Stimulated activated memory B cell treated with anti-CD40 and anti-IgM and Interleukin-4, amounts not matched to agents 10 μg/mL and 1 μg/mL and 100 μg/mL, for 72 hours (primary cell): ENCODE measurements at regions not wholly inside any gene's neighbourhood (a gene's known extent, or its start where the extent isn't known, plus 50 kb on each side); places are given as distances from the start of the nearest gene placed in this dataset.
"Not testable (repeated sequence)": the region's sequence is repeated elsewhere in the genome, so short reads cannot be mapped to it uniquely, and the experiment has no call there.

Experiments used
- ATAC-seq: fragments of 150-1000 bp; cut with Tn5 transposase; 2 replicates; pipeline ENCODE4 v1.10.0; 2021
- H3K27ac Mint-ChIP-seq: one replicate; pipeline ENCODE4 v1.8.0; 2022; ENCODE audit warnings: mild to moderate bottlenecking, mixed read lengths
- H3K27me3 Mint-ChIP-seq: one replicate; pipeline ENCODE4 v1.8.0; 2022; ENCODE audit warnings: mixed read lengths
- H3K36me3 Mint-ChIP-seq: one replicate; pipeline ENCODE4 v1.8.0; 2022; ENCODE audit warnings: mixed read lengths
- H3K4me1 Mint-ChIP-seq: one replicate; pipeline ENCODE4 v1.8.0; 2022; ENCODE audit warnings: mixed read lengths
- H3K4me3 Mint-ChIP-seq: one replicate; pipeline ENCODE4 v1.8.0; 2022; ENCODE audit warnings: mild to moderate bottlenecking, moderate library complexity, mixed read lengths
- H3K9me3 Mint-ChIP-seq: one replicate; pipeline ENCODE4 v1.8.0; 2022; ENCODE audit warnings: mixed read lengths

DNA sequence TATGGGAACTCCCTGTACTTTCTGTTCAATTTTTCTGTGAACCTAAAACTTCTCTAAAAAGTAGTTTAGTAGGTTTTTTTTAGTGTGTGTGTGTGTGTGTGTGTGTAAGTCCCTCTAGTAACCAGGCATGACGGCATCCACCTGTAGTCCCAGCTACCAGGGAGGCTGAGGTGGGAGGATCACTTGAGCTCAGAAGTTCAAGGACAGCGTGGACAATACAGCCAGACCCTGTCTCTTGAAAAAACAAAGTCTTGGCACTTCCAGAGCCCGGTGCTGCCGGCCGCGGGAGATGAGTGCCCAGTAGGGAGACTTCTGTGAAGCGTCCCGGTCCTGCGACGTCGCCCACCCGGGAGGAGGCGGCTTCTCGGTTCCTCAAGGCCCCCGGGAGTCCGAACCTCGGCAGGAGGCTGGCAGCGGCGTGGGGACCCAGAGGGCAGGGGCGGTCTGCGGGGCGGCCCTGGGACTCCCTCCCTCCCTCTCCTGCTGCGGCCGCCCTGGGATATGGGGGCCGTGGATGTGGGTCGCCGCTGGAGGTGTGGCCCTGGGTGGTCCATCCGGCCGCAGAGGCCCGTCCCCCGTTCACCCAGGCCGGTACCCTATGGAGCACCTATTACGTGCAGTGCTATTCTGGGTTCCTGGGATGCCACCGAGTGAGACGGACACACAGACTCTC lies 78.0 kb upstream of the SIRPG start:
- ATAC-seq = peak; percentile 43
- Mint-ChIP-seq H3K4me1 (no peaks in the 10 kb centered on the region), H3K27me3 (peaks cover 11% of the 10 kb centered on the region), H3K4me3 (no peak overlapping the region), H3K9me3 (no peaks in the 10 kb centered on the region), H3K36me3 (no peaks in the 10 kb centered on the region), H3K27ac (no peak overlapping the region)

DNA sequence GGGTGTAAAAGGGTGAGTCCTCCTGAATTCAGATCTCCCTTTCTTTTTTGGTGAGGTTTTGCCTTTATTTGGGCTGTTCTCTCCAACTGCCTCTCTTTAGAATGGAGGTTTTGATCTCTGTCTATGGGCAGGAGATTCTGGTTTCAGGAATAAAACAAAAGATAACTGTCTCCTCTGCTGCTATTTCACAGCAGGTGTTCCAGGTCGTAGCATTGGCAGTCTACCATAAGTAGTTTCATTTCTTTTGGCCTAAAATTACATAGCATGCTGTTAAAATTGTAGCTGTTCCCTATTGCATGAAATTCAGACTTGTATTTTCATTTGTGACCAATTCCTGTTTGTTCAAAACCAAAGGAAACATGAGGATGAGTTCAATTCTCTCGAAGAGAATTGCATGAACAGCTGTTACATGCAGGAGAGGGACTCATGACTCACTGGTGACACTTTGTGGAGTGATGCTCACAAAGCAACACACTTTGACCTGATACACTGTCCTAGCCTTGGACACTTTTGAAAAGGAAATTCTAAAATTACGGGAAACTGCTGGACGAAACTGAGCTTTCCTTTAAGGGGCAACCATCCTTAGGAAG lies 76.8 kb upstream of the SIRPG start:
- no peaks in the 10 kb centered on the region for H3K36me3 Mint-ChIP-seq
- H3K9me3 Mint-ChIP-seq = no peaks in the 10 kb centered on the region
- H3K27me3 Mint-ChIP-seq = peaks cover 11% of the 10 kb centered on the region
- no peak overlapping the region for H3K4me3 Mint-ChIP-seq
- H3K4me1 Mint-ChIP-seq = no peaks in the 10 kb centered on the region
- H3K27ac Mint-ChIP-seq = no peak overlapping the region
- no peak for ATAC-seq

DNA sequence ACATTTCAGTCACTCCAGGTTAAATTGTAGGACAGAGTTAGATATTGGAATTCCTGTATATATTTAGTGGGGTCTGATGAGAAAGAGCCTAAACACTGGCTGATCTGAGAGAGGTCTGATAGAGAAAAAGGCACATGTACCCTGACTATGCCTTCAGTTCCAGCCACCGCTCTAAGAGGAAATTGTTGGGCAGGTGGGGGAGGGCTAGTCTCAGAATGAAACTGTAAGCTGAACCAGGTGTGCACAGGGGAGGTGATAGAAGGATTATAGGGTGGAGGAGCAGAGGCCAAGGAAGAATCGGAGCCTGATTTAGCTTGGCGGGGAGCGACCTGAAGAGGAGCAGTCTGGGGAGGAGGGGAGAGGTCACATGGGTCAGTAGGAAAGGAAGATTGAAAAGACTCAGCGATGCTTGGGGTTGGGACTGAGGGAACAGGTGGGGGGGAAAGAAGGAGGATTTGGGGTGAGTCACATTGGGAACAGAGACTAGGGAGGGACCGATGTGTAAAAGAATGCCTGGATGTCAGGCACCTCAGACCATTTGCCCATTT lies 74.3 kb upstream of the SIRPG start:
- peak overlapping the region; percentile 50 for H3K27ac Mint-ChIP-seq
- peak overlapping the region; percentile 27 for H3K4me3 Mint-ChIP-seq
- ATAC-seq = peak; percentile 51
- not testable (repeated sequence) for H3K9me3 Mint-ChIP-seq, H3K36me3 Mint-ChIP-seq, H3K4me1 Mint-ChIP-seq
- peaks cover 11% of the 10 kb centered on the region for H3K27me3 Mint-ChIP-seq

DNA sequence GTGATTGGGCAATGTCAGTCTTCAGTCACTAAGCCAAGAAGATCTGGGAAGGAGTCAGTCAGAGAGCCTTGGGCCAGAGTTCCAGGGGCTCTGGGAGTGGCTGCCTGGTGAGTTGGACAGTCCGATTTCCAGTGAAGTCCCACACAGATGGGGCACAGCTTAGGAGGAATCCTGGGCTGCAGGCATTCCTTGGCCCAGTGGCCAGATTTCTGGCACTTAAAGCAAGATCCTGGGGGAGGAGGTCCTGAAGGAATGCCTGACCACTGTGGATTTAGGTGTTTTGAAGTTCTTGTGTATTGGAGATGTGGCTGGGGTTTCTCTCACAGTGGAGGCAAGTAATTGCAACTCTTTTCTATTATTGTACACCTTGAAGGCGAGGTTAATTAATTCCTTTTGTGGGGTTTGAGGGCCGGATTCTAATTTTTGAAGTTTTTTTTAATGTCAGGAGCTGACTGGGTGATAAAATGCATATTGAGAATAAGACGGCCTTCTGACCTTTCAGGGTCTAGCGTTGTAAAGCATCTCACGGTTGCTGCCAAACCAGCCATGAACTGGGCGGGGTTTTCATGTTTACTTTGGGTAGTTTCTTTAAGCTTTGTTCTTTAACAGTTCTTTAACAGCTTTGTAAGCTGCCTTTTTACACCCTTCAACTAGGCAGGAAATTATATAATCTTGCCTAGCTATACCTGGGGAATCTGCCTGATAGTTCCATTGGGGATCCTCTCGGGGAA lies 73.6 kb upstream of the SIRPG start:
- H3K27me3 Mint-ChIP-seq = peaks cover 11% of the 10 kb centered on the region
- peak; percentile 61 for ATAC-seq
- H3K27ac Mint-ChIP-seq = peak overlapping the region; percentile 50
- H3K4me3 Mint-ChIP-seq = peak overlapping the region; percentile 27
- not testable (repeated sequence) for H3K36me3 Mint-ChIP-seq, H3K4me1 Mint-ChIP-seq, H3K9me3 Mint-ChIP-seq

DNA sequence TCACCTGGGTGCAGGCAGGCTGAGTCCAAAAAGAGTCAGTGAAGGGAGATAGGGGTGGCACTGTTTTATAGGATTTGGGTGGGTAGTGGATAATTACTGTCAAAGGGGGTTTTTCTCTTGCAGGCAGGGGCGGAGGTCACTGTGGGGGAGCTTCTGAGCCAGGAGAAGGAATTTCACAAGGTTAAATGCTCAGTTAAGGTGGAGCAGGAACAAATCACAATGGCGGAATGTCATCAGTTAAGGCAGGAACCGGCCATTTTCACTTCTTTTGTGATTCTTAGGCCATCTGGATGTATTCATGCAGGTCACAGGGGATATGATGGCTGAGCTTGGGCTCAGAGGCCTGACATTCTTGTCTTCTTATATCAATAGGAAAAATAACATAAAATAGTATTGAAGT lies 69.7 kb upstream of the SIRPG start:
- H3K4me3 Mint-ChIP-seq, H3K36me3 Mint-ChIP-seq, ATAC-seq, H3K27me3 Mint-ChIP-seq, H3K27ac Mint-ChIP-seq, H3K4me1 Mint-ChIP-seq: not testable (repeated sequence)
- peaks cover 13% of the 10 kb centered on the region for H3K9me3 Mint-ChIP-seq

DNA sequence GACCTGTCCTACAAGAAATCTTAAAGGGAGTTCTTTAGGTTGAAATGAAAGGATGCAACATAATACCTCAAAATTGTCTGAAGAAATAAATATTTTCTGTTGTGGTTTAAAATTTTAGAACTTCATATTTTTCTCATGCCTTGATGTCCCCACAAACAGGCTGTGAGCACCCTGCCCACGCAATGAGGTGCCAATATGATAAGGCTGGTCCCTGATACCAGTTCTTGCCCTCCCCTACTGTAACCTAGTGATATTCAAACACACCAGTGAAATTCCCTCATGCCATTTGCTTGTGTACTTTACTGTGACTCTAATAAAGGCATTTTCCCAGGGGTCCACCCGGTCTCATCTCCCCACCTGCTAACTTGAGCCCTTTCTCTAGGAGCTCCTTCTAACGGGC lies 67.3 kb upstream of the SIRPG start:
- peaks cover 13% of the 10 kb centered on the region for H3K9me3 Mint-ChIP-seq
- ATAC-seq = no peak
- peaks cover 19% of the 10 kb centered on the region for H3K4me1 Mint-ChIP-seq
- peaks cover 6% of the 10 kb centered on the region for H3K36me3 Mint-ChIP-seq
- H3K27me3 Mint-ChIP-seq = no peaks in the 10 kb centered on the region
- H3K4me3 Mint-ChIP-seq = no peak overlapping the region
- no peak overlapping the region for H3K27ac Mint-ChIP-seq

DNA sequence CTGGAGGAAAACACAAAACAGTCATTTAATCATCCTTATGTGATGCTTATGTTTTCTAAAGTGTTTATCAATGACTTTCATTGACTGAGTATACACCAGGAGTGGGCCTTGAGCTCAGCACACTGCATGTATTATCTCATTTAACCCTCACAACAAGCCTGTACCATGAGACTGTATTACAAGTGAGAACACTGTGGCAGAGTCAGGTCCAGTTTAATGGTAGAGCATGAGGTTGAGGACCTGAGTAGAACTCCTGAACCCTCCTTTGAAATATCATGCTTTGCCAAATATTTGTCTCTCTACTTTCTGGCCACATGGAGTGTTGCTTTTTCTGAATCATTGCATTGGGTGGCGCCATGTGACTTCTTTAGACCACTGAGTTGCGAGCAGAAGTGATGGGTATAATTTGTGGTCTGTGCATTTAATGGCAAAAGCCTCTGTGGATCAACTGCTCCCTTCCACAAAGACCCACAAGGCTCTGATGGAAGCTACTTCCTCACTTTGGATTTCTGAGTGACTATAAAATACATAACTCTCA lies 65.0 kb upstream of the SIRPG start:
- no peak overlapping the region for H3K4me3 Mint-ChIP-seq
- no peaks in the 10 kb centered on the region for H3K27me3 Mint-ChIP-seq
- H3K9me3 Mint-ChIP-seq = peaks cover 13% of the 10 kb centered on the region
- ATAC-seq = no peak
- peaks cover 6% of the 10 kb centered on the region for H3K36me3 Mint-ChIP-seq
- no peak overlapping the region for H3K27ac Mint-ChIP-seq
- H3K4me1 Mint-ChIP-seq = peaks cover 25% of the 10 kb centered on the region

DNA sequence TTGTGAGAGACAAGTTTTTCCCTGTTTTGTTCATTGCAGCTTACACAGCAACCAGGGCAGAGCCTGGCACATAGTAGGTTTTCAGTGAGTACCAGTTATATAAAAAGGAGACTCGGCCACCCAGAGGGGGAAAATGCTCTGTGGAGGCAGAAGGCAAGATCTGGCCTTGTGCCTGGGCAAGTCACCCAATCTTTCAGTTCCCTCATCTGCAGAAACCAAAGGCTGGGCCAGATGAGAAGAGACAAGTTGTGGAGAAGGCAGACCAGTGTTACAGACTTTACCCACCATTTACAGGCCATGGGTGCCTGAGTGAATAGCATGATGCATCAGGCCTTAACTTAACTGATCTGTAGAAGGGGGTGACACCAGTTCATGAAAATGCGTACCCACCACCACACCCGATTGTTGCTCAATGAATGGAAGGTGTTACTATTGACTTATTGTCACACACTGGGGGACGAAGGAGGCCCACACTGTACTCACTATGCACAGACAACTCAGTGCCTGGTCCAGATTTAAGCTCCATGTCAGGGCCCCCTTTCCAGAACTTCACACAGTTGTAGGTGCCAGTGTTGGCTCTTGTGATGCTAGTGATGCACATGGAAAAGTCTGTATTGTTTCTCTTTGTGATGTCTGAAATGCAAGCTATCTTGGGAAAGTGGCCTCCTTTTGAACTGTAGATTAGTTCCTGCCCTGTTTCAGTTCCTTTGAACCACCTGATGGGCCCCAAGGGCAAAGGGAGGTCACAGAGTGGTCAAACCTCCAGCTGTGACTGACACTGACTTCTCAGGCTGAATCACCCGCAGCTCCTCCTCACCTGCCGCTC lies 64.3 kb upstream of the SIRPG start:
- peak; percentile 85 for ATAC-seq
- no peaks in the 10 kb centered on the region for H3K27me3 Mint-ChIP-seq
- H3K27ac Mint-ChIP-seq = no peak overlapping the region
- peaks cover 6% of the 10 kb centered on the region for H3K36me3 Mint-ChIP-seq
- no peak overlapping the region for H3K4me3 Mint-ChIP-seq
- peaks cover 13% of the 10 kb centered on the region for H3K9me3 Mint-ChIP-seq
- peaks cover 25% of the 10 kb centered on the region for H3K4me1 Mint-ChIP-seq

DNA sequence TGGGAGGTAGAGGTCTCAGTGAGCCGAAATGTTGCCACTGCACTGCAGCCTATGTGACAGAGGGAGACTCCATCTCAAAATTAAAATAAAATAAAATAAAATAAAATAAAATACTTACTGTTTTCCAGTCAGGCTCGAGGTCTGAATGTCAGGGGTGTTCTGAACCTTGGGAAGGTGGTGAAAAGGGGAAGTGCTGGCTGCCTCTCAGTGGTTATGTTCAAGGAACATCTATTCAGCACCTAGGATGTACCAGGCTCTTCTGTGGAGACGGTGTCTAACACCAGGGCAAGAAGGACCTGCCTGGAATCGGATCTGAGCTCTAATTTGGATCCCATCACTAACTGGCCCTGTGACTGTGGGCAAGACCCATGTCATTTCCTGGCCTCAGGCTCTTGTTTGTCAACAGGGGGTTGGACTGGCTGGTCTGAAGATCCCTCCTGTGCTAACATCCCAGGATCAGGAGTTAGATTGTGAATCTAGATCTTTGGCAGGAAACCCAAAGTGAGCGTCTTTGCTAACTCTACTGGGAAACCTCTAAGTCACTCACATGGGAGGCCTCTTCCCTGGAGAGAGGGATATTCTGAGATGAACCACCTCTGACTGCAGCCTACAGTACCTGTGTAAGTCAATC lies 63.4 kb upstream of the SIRPG start:
- H3K4me1 Mint-ChIP-seq = peaks cover 25% of the 10 kb centered on the region
- no peak overlapping the region for H3K27ac Mint-ChIP-seq
- peaks cover 6% of the 10 kb centered on the region for H3K36me3 Mint-ChIP-seq
- H3K9me3 Mint-ChIP-seq = peaks cover 13% of the 10 kb centered on the region
- no peaks in the 10 kb centered on the region for H3K27me3 Mint-ChIP-seq
- no peak for ATAC-seq
- H3K4me3 Mint-ChIP-seq = no peak overlapping the region

DNA sequence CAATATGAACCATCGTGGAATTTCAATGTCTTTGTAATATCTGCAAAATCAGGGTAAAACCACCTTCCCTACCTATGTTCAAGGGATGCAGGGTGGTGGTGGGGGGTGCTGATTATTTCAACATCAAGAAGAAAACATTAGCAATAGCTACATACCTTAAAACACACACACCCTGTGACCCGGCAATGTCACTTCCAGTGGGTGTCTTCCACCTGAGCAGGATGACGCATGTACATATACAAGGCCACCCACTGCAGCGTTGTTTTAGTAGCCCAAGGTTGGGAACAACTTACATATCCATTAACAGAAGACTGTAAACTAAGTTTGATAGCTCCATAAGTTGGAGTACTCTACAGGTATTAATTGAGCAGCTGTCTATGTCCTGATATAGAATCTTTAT lies 62.6 kb upstream of the SIRPG start:
- ATAC-seq = no peak
- Mint-ChIP-seq H3K36me3 (peaks cover 6% of the 10 kb centered on the region), H3K9me3 (peaks cover 16% of the 10 kb centered on the region), H3K27ac (no peak overlapping the region), H3K27me3 (no peaks in the 10 kb centered on the region), H3K4me3 (no peak overlapping the region), H3K4me1 (peaks cover 25% of the 10 kb centered on the region)

DNA sequence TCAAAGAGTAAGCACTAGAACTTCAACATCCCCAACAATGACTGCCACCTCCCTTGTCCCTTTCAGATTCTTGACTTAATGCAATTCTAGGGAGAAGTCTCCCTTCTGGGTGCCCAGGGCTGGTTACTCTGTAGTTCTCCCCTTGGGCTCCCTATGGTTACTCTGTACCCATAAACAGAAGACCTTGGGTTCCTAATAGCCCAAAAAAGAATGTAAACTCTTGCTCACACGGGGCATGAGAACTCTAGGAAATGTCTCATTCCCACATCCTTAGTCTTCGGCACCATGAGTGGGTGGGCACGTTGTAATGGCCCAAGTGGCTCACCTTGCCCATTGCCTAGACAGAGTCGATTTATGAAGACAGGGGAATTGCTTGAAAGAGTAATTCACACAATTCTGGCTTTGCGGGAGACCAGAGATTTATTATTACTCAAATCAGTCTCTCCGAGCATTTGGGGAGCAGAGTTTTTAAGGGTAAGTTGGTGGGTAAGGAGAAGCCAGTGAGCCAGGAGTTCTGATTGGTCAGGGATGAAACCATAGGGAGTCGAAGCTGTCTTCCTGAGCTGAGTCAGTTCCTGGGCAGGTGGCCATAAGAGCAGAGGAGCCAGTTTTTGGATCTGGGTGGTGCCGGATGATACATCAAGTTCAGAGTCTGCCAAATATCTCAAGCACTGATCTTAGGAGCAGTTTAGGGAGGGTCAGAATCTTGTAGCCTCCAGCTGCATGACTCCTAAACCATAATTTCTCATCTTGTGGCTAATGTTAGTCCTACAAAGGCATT lies 61.2 kb upstream of the SIRPG start:
- Mint-ChIP-seq H3K27me3 (no peaks in the 10 kb centered on the region), H3K4me1 (peaks cover 25% of the 10 kb centered on the region), H3K9me3 (peaks cover 8% of the 10 kb centered on the region), H3K36me3 (no peaks in the 10 kb centered on the region), H3K27ac (no peak overlapping the region), H3K4me3 (no peak overlapping the region)
- no peak for ATAC-seq

DNA sequence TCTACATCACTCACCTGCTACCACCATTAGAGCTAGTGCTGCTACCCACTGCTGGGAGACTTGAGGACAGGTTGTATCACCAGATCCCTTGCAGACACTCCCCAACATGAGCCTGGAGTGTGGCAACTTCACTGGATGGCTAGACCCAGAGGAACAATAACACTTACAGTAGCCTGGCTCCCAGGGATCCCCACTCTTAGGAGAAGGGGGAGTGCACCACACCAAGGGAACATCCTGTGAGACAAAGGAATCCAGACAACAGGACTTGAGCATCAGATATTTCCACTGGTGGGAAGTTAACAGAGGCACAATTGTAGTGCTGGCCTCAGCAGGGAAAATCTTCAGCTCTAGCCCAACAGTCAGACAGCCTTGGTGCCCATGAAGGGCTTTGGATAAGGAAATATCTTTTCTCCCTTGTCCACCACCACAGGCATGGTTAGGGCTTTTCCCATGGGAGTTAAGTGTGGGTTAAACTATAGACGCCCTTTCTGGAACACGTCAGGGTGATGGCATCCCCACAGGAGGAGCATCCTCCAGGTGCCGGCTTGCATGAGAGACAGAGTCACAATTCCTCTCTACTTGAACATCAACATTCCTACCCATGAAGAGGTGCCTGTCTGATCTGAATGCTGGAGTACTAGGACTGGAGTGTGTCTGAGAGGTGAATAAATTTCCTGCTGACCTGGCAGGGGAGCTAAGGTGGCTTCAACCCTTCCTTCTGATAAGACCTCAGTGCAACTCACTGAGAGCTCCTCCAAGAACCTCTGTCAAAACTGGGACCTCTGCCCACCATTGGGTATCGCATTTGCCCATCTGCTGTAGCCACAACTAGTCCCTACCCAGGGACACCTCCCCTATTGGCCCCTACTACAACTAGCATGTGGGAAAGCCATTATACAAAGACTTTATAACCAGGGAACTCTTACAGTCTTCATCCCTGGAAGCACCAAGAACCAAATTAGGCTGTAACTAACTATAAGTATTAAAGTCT lies 55.4 kb upstream of the SIRPG start:
- Mint-ChIP-seq H3K36me3 (no peaks in the 10 kb centered on the region), H3K27ac (no peak overlapping the region), H3K27me3 (peaks cover 16% of the 10 kb centered on the region), H3K9me3 (peaks cover 3% of the 10 kb centered on the region), H3K4me1 (peaks cover 4% of the 10 kb centered on the region), H3K4me3 (no peak overlapping the region)
- no peak for ATAC-seq
